Ishikawa (cell line): ENCODE measurements at regions not wholly inside any gene's neighbourhood (a gene's known extent, or its start where the extent isn't known, plus 50 kb on each side); places are given as distances from the start of the nearest gene placed in this dataset.

Experiments used
- TF ChIP-seq, protein P1 (sequence below): IDR thresholded peaks from 2 replicates; pipeline ENCODE4 v1.6.1; 2012
- TF ChIP-seq, protein P2 (sequence below): IDR thresholded peaks from 2 replicates; pipeline ENCODE4 v1.6.1; 2012; ENCODE audit warnings: low read depth, mild to moderate bottlenecking

DNA sequence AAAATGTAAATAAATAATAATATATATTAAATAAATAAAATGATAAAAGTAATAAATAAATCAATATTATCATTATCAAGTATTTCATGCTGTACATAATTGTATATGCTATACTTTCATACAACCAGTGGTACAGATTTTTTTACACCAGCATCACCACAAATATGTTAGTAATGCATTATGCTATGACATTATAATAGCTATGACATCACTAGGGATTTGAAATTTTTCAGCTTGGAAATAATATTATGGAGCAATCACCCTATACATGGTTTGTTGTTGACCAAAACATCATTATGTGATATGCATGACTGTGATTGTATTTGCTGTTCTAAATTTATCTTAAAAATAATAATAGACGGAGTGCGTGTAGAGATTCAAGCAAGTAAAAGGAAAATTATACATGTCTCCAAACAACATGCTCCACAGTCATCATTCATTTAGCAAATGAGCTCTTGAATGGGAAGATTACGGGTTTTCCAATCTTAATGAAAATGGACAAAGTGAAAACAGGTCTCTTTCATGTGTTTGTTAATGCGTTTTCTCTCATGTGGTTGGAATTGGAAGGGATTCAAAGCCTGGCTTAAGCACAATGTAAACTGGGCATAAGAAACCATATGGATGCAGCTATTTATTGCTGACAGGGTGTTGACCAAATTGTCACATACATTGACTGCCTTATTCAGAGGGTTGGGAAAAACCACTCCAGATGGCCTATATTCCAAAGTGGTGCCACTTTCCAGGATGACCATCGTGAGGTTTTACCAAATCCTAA lies 643.0 kb upstream of the RGMB start:
- TF ChIP-seq, protein P1, sequence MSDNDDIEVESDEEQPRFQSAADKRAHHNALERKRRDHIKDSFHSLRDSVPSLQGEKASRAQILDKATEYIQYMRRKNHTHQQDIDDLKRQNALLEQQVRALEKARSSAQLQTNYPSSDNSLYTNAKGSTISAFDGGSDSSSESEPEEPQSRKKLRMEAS, result no peak
- TF ChIP-seq, protein P2, sequence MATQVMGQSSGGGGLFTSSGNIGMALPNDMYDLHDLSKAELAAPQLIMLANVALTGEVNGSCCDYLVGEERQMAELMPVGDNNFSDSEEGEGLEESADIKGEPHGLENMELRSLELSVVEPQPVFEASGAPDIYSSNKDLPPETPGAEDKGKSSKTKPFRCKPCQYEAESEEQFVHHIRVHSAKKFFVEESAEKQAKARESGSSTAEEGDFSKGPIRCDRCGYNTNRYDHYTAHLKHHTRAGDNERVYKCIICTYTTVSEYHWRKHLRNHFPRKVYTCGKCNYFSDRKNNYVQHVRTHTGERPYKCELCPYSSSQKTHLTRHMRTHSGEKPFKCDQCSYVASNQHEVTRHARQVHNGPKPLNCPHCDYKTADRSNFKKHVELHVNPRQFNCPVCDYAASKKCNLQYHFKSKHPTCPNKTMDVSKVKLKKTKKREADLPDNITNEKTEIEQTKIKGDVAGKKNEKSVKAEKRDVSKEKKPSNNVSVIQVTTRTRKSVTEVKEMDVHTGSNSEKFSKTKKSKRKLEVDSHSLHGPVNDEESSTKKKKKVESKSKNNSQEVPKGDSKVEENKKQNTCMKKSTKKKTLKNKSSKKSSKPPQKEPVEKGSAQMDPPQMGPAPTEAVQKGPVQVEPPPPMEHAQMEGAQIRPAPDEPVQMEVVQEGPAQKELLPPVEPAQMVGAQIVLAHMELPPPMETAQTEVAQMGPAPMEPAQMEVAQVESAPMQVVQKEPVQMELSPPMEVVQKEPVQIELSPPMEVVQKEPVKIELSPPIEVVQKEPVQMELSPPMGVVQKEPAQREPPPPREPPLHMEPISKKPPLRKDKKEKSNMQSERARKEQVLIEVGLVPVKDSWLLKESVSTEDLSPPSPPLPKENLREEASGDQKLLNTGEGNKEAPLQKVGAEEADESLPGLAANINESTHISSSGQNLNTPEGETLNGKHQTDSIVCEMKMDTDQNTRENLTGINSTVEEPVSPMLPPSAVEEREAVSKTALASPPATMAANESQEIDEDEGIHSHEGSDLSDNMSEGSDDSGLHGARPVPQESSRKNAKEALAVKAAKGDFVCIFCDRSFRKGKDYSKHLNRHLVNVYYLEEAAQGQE, result no peak
